Mucosa of rectum (tissue), 2 donors: ENCODE measurements at regions not wholly inside any gene's neighbourhood (a gene's known extent, or its start where the extent isn't known, plus 50 kb on each side); places are given as distances from the start of the nearest gene placed in this dataset.
"Not testable (repeated sequence)": the region's sequence is repeated elsewhere in the genome, so short reads cannot be mapped to it uniquely, and the experiment has no call there.

Source experiments
- H3K27ac ChIP-seq, 2 donors: one replicate each; pipeline ENCODE4 v1.7.0; 2013; ENCODE audit warnings: inconsistent platforms in 2 of 2, low read depth in 2 of 2, low read length in 2 of 2
- H3K27me3 ChIP-seq, 2 donors: one replicate each; pipeline ENCODE4 v1.7.0; 2013; ENCODE audit warnings: low read length in 2 of 2; ENCODE audit not compliant: control insufficient read depth in 2 of 2, insufficient read depth in 2 of 2
- H3K36me3 ChIP-seq, 2 donors: one replicate each; pipeline ENCODE4 v1.7.0; 2013; ENCODE audit warnings: low read length in 2 of 2; ENCODE audit not compliant: control insufficient read depth in 2 of 2, insufficient read depth in 2 of 2
- H3K4me1 ChIP-seq, 2 donors: one replicate each; pipeline ENCODE4 v1.7.0; 2013; ENCODE audit warnings: low read length in 2 of 2, mild to moderate bottlenecking in 1 of 2; ENCODE audit not compliant: control insufficient read depth in 2 of 2, insufficient read depth in 2 of 2
- H3K4me3 ChIP-seq, 2 donors: one replicate each; pipeline ENCODE4 v1.7.0; 2013; ENCODE audit warnings: low read length in 2 of 2
- H3K9ac ChIP-seq, 2 donors: one replicate each; pipeline ENCODE4 v1.7.0; 2013; ENCODE audit warnings: low read length in 2 of 2, low read depth in 1 of 2, mild to moderate bottlenecking in 1 of 2
- H3K9me3 ChIP-seq, 2 donors: one replicate each; pipeline ENCODE4 v1.7.0; 2013; ENCODE audit warnings: low read length in 2 of 2; ENCODE audit not compliant: control insufficient read depth in 2 of 2
- donor health status: healthy.
- donor health status: Normal muscosa, but diverticular disease.

GRCh38 chr1:860941-861340 is 62.8 kb upstream of the SAMD11 start:
- not testable (repeated sequence) for H3K27me3 ChIP-seq, H3K4me1 ChIP-seq, H3K9ac ChIP-seq, H3K27ac ChIP-seq, H3K9me3 ChIP-seq, H3K36me3 ChIP-seq, H3K4me3 ChIP-seq

- Histone ChIP-seq H3K27me3 (peaks cover 0 to 5% of the 10 kb centered on the region in 2 donors), H3K9me3 (no peaks in the 10 kb centered on the region), H3K4me1 (no peaks in the 10 kb centered on the region), H3K36me3 (no peaks in the 10 kb centered on the region), H3K4me3 (no peak overlapping the region), H3K27ac (no peak overlapping the region), H3K9ac (no peak overlapping the region)
These were observed 62.0 kb upstream of the SAMD11 start for GRCh38 chr1:861714-862113.

GRCh38 chr1:862601-863000 is 61.1 kb upstream of the SAMD11 start:
- H3K36me3 ChIP-seq, H3K4me3 ChIP-seq, H3K9ac ChIP-seq, H3K4me1 ChIP-seq, H3K27me3 ChIP-seq, H3K9me3 ChIP-seq, H3K27ac ChIP-seq: not testable (repeated sequence)

- not testable (repeated sequence) for H3K27me3 ChIP-seq, H3K4me3 ChIP-seq, H3K27ac ChIP-seq, H3K9me3 ChIP-seq, H3K36me3 ChIP-seq, H3K9ac ChIP-seq, H3K4me1 ChIP-seq
These were observed 58.1 kb upstream of the SAMD11 start for GRCh38 chr1:865633-866032.

GRCh38 chr1:866095-866494 is 57.6 kb upstream of the SAMD11 start:
- no peaks in the 10 kb centered on the region for H3K4me1 ChIP-seq
- H3K9ac ChIP-seq, result no peak overlapping the region
- no peak overlapping the region for H3K27ac ChIP-seq
- no peaks in the 10 kb centered on the region for H3K9me3 ChIP-seq
- H3K4me3 ChIP-seq, result no peak overlapping the region
- no peaks in the 10 kb centered on the region for H3K36me3 ChIP-seq
- peaks cover 4 to 5% of the 10 kb centered on the region in 2 donors for H3K27me3 ChIP-seq

GRCh38 chr1:866631-867299 is 57.0 kb upstream of the SAMD11 start:
- H3K27ac ChIP-seq, H3K36me3 ChIP-seq, H3K4me1 ChIP-seq, H3K9ac ChIP-seq, H3K27me3 ChIP-seq, H3K9me3 ChIP-seq, H3K4me3 ChIP-seq: not testable (repeated sequence)

- H3K9me3 ChIP-seq, H3K27ac ChIP-seq, H3K9ac ChIP-seq, H3K4me1 ChIP-seq, H3K36me3 ChIP-seq, H3K27me3 ChIP-seq, H3K4me3 ChIP-seq: not testable (repeated sequence)
These were observed 56.2 kb upstream of the SAMD11 start for GRCh38 chr1:867550-867949.

- Histone ChIP-seq H3K9ac (no peak overlapping the region), H3K9me3 (no peaks in the 10 kb centered on the region), H3K4me3 (no peak overlapping the region), H3K4me1 (no peaks in the 10 kb centered on the region), H3K27ac (no peak overlapping the region), H3K27me3 (peaks cover 0 to 4% of the 10 kb centered on the region in 2 donors), H3K36me3 (no peaks in the 10 kb centered on the region)
These were observed 54.1 kb upstream of the SAMD11 start for GRCh38 chr1:869499-870244.
